KOPT-K1 (cell line): ENCODE measurements at regions not wholly inside any gene's neighbourhood (a gene's known extent, or its start where the extent isn't known, plus 50 kb on each side); places are given as distances from the start of the nearest gene placed in this dataset.
"Not testable (repeated sequence)": the region's sequence is repeated elsewhere in the genome, so short reads cannot be mapped to it uniquely, and the experiment has no call there.

Experiments
- H3K27ac ChIP-seq: fragments of 200-600 bp; sonication (generic); 2 replicates; pipeline ENCODE4 v1.5.1; 2016; ENCODE audit warnings: antibody characterized with exemption, mild to moderate bottlenecking, low read depth, low read length; ENCODE audit not compliant: poor library complexity, severe bottlenecking
- H3K36me3 ChIP-seq: fragments of 200-600 bp; sonication (generic); 2 replicates; pipeline ENCODE4 v1.5.1; 2017; ENCODE audit warnings: antibody characterized with exemption, mild to moderate bottlenecking, low read length, moderate library complexity; ENCODE audit not compliant: insufficient read depth
- H3K9me3 ChIP-seq: fragments of 200-600 bp; sonication (generic); 2 replicates; pipeline ENCODE4 v1.5.1; 2017; ENCODE audit warnings: antibody characterized with exemption, low read length, mild to moderate bottlenecking; ENCODE audit not compliant: insufficient read depth, poor library complexity, severe bottlenecking

DNA sequence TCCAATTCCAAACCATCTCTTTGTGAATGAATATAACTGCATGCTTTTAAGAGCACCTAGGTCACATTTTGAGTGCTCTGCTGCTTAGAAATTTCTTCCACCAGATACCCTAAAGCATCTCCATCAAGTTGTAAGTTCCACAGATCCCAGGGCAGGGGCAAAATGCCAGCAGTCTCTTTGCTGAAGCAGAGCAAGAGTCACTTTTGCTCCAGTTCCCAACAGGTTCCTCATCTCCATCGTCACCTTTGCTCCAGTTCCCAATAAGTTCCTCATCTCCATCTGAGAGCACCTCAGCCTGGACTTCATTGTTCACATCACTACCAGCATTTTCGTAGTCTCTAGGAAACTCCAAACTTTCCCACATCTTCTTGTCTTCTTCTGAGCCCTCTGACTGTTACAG is 116.7 kb upstream of the ALKAL2 start:
- Histone ChIP-seq H3K36me3 (no peaks in the 10 kb centered on the region), H3K27ac (no peak overlapping the region), H3K9me3 (no peaks in the 10 kb centered on the region)

- Histone ChIP-seq H3K36me3 (no peaks in the 10 kb centered on the region), H3K27ac (peak overlapping the region; percentile 2), H3K9me3 (no peaks in the 10 kb centered on the region)
Measured at GRCh38 chr2:403682-404081, 115.8 kb upstream of the ALKAL2 start.

DNA sequence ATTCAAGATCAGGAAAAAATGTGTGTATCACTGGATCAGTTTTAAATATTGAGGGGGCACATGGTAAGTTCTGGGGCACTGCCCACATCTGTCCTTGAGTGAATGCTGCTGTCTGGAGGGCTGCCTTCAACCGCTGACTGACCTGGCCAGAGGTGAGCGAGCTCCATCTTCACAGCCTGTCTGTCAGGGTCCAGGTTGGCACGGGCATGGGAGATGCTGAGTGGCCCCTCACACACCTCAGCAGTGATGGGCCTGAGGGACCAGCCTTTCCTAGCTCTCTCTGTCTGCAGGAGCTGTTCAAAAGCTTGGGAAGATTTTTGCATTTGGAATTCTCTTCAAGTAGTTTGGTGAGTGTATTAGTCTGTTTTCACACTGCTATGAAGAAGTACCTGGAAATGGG is 114.8 kb upstream of the ALKAL2 start:
- Histone ChIP-seq H3K36me3 (no peaks in the 10 kb centered on the region), H3K27ac (no peak overlapping the region), H3K9me3 (no peaks in the 10 kb centered on the region)

DNA sequence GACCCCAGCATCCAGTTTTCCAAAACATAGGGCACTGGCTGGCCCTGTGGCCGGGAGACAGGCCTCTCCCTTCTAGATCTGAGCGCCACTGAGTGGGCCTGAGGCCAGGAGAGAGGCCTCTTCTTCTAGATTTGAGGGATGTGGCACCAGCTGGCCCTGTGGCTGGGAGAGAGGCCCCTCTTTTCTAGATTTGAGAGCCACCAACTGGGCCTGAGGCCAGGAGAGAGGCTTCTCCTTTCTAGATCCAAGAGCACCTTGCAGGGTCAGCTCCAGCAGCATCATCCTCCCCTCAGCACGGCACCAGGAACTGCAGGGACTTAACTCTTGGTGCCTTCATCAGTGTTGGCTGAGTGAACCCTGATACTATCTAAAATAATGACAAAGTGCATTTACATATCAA is 114.3 kb upstream of the ALKAL2 start:
- no peak overlapping the region for H3K27ac ChIP-seq
- no peaks in the 10 kb centered on the region for H3K36me3 ChIP-seq

GRCh38 chr2:401019-401679 is 113.3 kb upstream of the ALKAL2 start:
- H3K27ac ChIP-seq: no peak overlapping the region

More for the DNA sequence above, 114.3 kb upstream of the ALKAL2 start:
- no peaks in the 10 kb centered on the region for H3K9me3 ChIP-seq

GRCh38 chr2:397926-398325 is 110.0 kb upstream of the ALKAL2 start:
- Histone ChIP-seq H3K36me3 (no peaks in the 10 kb centered on the region), H3K9me3 (peaks cover 4% of the 10 kb centered on the region), H3K27ac (no peak overlapping the region)

More at GRCh38 chr2:401019-401679, 113.3 kb upstream of the ALKAL2 start:
- Histone ChIP-seq H3K36me3 (no peaks in the 10 kb centered on the region), H3K9me3 (no peaks in the 10 kb centered on the region)

DNA sequence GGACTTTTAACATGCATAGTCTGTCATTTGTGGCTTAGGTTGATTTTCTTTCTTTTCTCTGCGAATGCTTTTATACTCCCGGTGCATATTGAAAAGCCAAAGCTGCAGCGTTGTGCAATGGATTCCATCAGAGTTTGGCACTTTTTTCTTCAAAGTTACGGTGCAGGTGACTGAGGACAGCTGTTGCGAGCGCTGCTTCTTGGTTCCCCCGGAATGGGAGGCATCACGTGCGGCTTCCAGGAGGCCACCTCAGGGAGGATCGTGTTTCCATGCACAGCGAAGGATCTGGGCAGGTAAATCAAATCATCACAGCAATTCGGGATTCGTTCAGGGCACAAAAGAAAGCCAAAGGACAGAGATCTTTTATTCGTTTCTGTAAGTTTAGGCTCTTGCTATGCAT is 109.6 kb upstream of the ALKAL2 start:
- no peaks in the 10 kb centered on the region for H3K36me3 ChIP-seq
- H3K9me3 ChIP-seq: peaks cover 8% of the 10 kb centered on the region
- no peak overlapping the region for H3K27ac ChIP-seq

GRCh38 chr2:396903-397302 is 109.0 kb upstream of the ALKAL2 start:
- no peak overlapping the region for H3K27ac ChIP-seq
- H3K9me3 ChIP-seq: peaks cover 14% of the 10 kb centered on the region
- no peaks in the 10 kb centered on the region for H3K36me3 ChIP-seq

- H3K36me3 ChIP-seq: no peaks in the 10 kb centered on the region
- peaks cover 24% of the 10 kb centered on the region for H3K9me3 ChIP-seq
- peak overlapping the region; percentile 89 for H3K27ac ChIP-seq
Measured at GRCh38 chr2:395886-396285, 108.0 kb upstream of the ALKAL2 start.

DNA sequence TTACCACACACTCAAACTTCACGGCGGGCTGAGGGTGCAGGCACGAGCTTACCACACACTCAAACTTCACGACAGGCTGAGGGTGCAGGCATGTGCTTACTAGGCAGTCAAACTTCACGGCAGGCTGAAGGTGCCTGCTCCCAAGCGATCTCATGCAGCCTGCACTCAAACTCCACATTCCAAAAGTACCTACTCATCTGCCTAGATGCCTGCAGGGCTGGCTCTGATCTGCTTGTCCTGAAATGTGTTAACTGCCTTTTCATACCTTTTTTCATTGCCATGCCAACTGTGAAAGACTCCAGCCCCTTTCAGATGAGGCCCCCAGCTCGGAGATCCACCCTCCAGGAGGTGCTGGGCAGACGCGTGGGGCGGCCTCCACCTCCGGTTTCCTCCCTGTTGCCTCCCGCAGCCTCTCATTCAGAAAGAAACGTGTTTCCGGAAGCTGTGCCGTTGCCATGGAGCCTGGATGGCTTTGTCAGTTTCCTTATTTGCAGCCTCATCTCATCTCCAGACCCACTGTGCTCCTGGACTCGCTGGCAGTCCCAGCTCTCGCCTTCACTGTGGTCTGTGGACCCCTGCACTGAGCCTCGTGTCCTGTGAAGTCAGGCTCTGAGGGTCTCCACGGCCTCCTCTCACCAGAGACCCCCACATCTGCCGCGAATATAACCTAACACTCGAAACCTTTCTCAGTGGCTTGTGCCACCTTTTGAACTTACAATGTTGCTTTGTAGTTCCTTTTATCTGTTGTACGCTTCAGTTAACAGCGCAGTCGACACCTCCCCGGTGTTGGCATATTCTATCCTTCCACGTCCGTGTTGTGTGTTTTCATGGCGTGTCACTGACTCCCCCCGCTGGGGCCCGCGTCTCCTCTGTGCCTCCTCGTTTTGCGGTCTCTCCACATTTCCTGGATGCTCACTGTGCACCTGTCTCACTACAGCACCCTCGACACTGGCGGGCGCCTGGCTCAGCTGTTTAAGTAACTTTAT is 106.1 kb upstream of the ALKAL2 start:
- Histone ChIP-seq H3K27ac (peak overlapping the region; percentile 89), H3K9me3 (peaks cover 32% of the 10 kb centered on the region), H3K36me3 (no peaks in the 10 kb centered on the region)

- H3K36me3 ChIP-seq: no peaks in the 10 kb centered on the region
- peak overlapping the region; percentile 89 for H3K27ac ChIP-seq
- H3K9me3 ChIP-seq: peaks cover 32% of the 10 kb centered on the region
Measured at GRCh38 chr2:392926-393280, 105.0 kb upstream of the ALKAL2 start.

GRCh38 chr2:392181-392925 is 104.5 kb upstream of the ALKAL2 start:
- H3K9me3 ChIP-seq: peaks cover 32% of the 10 kb centered on the region
- H3K36me3 ChIP-seq: no peaks in the 10 kb centered on the region
- peak overlapping the region; percentile 89 for H3K27ac ChIP-seq

DNA sequence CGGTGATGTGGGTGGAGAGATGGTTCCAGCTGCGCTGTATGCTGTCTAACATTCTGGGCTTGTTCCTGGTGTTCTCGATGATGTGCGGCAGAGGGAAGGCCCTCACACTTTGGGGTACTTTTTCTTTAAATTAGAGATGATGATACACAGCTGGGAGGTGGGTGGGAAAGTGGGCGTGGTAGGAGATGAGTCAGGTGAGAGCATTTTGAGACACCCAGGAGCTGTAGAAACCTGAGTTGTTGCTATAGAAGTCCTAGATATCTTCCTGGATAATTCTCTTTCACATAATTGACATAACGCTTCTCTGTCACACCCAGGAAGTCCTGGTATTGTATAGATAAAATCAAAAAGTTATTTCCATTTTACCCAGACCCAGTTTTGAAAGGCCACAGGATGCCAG is 103.8 kb upstream of the ALKAL2 start:
- Histone ChIP-seq H3K36me3 (no peaks in the 10 kb centered on the region), H3K27ac (no peak overlapping the region), H3K9me3 (peaks cover 32% of the 10 kb centered on the region)

- H3K36me3 ChIP-seq: no peaks in the 10 kb centered on the region
- peaks cover 32% of the 10 kb centered on the region for H3K9me3 ChIP-seq
- H3K27ac ChIP-seq: no peak overlapping the region
Measured at GRCh38 chr2:390959-391358, 103.1 kb upstream of the ALKAL2 start.

GRCh38 chr2:389985-390384 is 102.1 kb upstream of the ALKAL2 start:
- not testable (repeated sequence) for H3K36me3 ChIP-seq, H3K27ac ChIP-seq
- H3K9me3 ChIP-seq: peaks cover 32% of the 10 kb centered on the region
